SK-N-SH (cell line): ENCODE measurements at regions not wholly inside any gene's neighbourhood (a gene's known extent, or its start where the extent isn't known, plus 50 kb on each side); places are given as distances from the start of the nearest gene placed in this dataset.

Experiments
- CTCF ChIA-PET: fragments of 300-600, 350-600 bp; formaldehyde crosslinking; extraction: SDS; loops from one replicate; lab custom pipeline; 2021; lab: Yijun Ruan, JAX
- POLR2A ChIA-PET: fragments of 350-600 bp; sonication (Branson Sonifier 250); formaldehyde crosslinking; extraction: SDS; loops from one replicate; lab custom pipeline; 2020; ENCODE audit warnings: antibody characterized with exemption, inconsistent platforms; lab: Yijun Ruan, JAX
- DNase-seq: peaks from one replicate; pipeline ENCODE4 v3.0.0; 2012
- H2AFZ ChIP-seq: fragments of 200-600 bp; sonication (generic); 2 replicates; pipeline ENCODE4 v1.8.1; 2016; ENCODE audit warnings: antibody characterized with exemption, mild to moderate bottlenecking, low read depth
- H3F3A ChIP-seq: fragments of 200-600 bp; sonication (generic); replicated peaks from 2 replicates; pipeline ENCODE3; 2016; ENCODE audit warnings: antibody characterized with exemption, mild to moderate bottlenecking; ENCODE audit not compliant: insufficient read depth
- H3K27ac ChIP-seq, 2 experiments: fragments of 200-500 bp in 1 of 2; fragments of 200-600 bp in 1 of 2; sonication (Bioruptor generic) in 1 of 2; sonication (generic), shearing (Covaris generic) in 1 of 2; 2 replicates each; pipeline versions ENCODE4 v1.5.1 to v1.6.1; 2014 to 2016; ENCODE audit warnings: low read depth in 2 of 2, inconsistent platforms in 1 of 2, low read length in 1 of 2, mild to moderate bottlenecking in 1 of 2, mixed read lengths in 1 of 2
- H3K27me3 ChIP-seq: fragments of 200-600 bp; sonication (generic), shearing (Covaris generic); 2 replicates; pipeline ENCODE4 v1.6.1; 2016; ENCODE audit warnings: mixed run types; ENCODE audit not compliant: insufficient read depth
- H3K36me3 ChIP-seq, 2 experiments: fragments of 200-500 bp in 1 of 2; fragments of 200-600 bp in 1 of 2; sonication (Bioruptor generic) in 1 of 2; sonication (generic) in 1 of 2; replicated peaks in 1 of 2; 2 replicates each; pipeline versions ENCODE3 to v1.5.1; 2014 to 2016; ENCODE audit warnings: low read length in 1 of 2, mild to moderate bottlenecking in 1 of 2; ENCODE audit not compliant: insufficient read depth in 2 of 2, control insufficient read depth in 1 of 2
- H3K4me1 ChIP-seq, 2 experiments: fragments of 200-500 bp in 1 of 2; fragments of 200-600 bp in 1 of 2; sonication (Bioruptor generic) in 1 of 2; sonication (generic), shearing (Covaris generic) in 1 of 2; 2 replicates each; pipeline versions ENCODE4 v1.5.1 to v1.6.1; 2014 to 2016; ENCODE audit warnings: low read depth in 1 of 2, low read length in 1 of 2, mixed run types in 1 of 2; ENCODE audit not compliant: insufficient read depth in 2 of 2, control insufficient read depth in 1 of 2
- H3K4me2 ChIP-seq: fragments of 200-600 bp; sonication (generic), shearing (Covaris generic); 2 replicates; pipeline ENCODE4 v1.6.1; 2017; ENCODE audit warnings: mixed run types
- H3K4me3 ChIP-seq, 2 experiments: fragments of 200-500 bp in 1 of 2; fragments of 200-600 bp in 1 of 2; sonication (Bioruptor generic) in 1 of 2; sonication (generic), shearing (Covaris generic) in 1 of 2; 2 replicates each; pipeline versions ENCODE4 v1.5.1 to v1.8.1; 2014 to 2016; ENCODE audit warnings: low read depth in 2 of 2, inconsistent platforms in 1 of 2, low read length in 1 of 2, mild to moderate bottlenecking in 1 of 2, mixed read lengths in 1 of 2, moderate library complexity in 1 of 2
- H3K79me2 ChIP-seq: fragments of 200-600 bp; sonication (generic); 2 replicates; pipeline ENCODE4 v1.8.1; 2017; ENCODE audit warnings: mild to moderate bottlenecking; ENCODE audit not compliant: insufficient read depth
- H3K9ac ChIP-seq: fragments of 200-600 bp; sonication (generic); 2 replicates; pipeline ENCODE4 v1.6.1; 2017; ENCODE audit warnings: mixed run types
- H3K9me2 ChIP-seq: fragments of 200-600 bp; sonication (generic); 2 replicates; pipeline ENCODE4 v1.6.1; 2017; ENCODE audit warnings: mixed run types
- H3K9me3 ChIP-seq: fragments of 200-600 bp; sonication (generic); 2 replicates; pipeline ENCODE4 v1.6.1; 2017; ENCODE audit warnings: mixed run types, mild to moderate bottlenecking, moderate library complexity
- H4K20me1 ChIP-seq: fragments of 200-600 bp; sonication (generic); 2 replicates; pipeline ENCODE4 v1.6.1; 2017; ENCODE audit warnings: mild to moderate bottlenecking, mixed run types; ENCODE audit not compliant: insufficient read depth
- CHD2 ChIP-seq: fragments of 150-350 bp; IDR thresholded peaks from 2 replicates; pipeline ENCODE4 v1.6.1; 2018; ENCODE audit warnings: low read length; ENCODE audit not compliant: partially characterized antibody
- FOXJ3 ChIP-seq: sonication (generic); formaldehyde crosslinking; IDR thresholded peaks from 2 replicates; pipeline ENCODE4 v1.5.1; 2020; ENCODE audit warnings: mild to moderate bottlenecking, missing genetic modification reagents
- FOXM1 ChIP-seq: IDR thresholded peaks from 2 replicates; pipeline ENCODE4 v1.4.0; 2012; ENCODE audit warnings: low read depth, mild to moderate bottlenecking
- GABPA ChIP-seq: IDR thresholded peaks from 2 replicates; pipeline ENCODE4 v1.4.0; 2012; ENCODE audit warnings: low read depth, mild to moderate bottlenecking
- JUND ChIP-seq: IDR thresholded peaks from 2 replicates; pipeline ENCODE4 v1.4.0; 2012
- MEF2A ChIP-seq: IDR thresholded peaks from 2 replicates; pipeline ENCODE4 v1.4.0; 2012; ENCODE audit warnings: low read depth, borderline replicate concordance
- MXI1 ChIP-seq: IDR thresholded peaks from 2 replicates; pipeline ENCODE4 v1.6.1; 2012; ENCODE audit warnings: mild to moderate bottlenecking, low read depth, low read length, improper control_type of control experiment
- POLR2AphosphoS5 ChIP-seq: IDR thresholded peaks from 2 replicates; pipeline ENCODE4 v1.6.1; 2012; ENCODE audit warnings: low read depth, low read length
- RAD21 ChIP-seq: IDR thresholded peaks from 2 replicates; pipeline ENCODE4 v1.6.1; 2012; ENCODE audit warnings: mild to moderate bottlenecking, low read length
- RFX5 ChIP-seq: IDR thresholded peaks from 2 replicates; pipeline ENCODE4 v1.6.1; 2012; ENCODE audit warnings: mild to moderate bottlenecking, improper control_type of control experiment, low read length
- SMC3 ChIP-seq: IDR thresholded peaks from 2 replicates; pipeline ENCODE4 v1.6.1; 2012; ENCODE audit warnings: low read depth, low read length, improper control_type of control experiment
- TAF1 ChIP-seq: IDR thresholded peaks from 2 replicates; pipeline ENCODE4 v1.6.1; 2012; ENCODE audit warnings: low read depth, mild to moderate bottlenecking, low read length, moderate library complexity, borderline replicate concordance
- TCF12 ChIP-seq: IDR thresholded peaks from 2 replicates; pipeline ENCODE4 v1.4.0; 2012
- TEAD4 ChIP-seq: IDR thresholded peaks from 2 replicates; pipeline ENCODE4 v1.4.0; 2012; ENCODE audit warnings: mild to moderate bottlenecking, borderline replicate concordance; ENCODE audit not compliant: insufficient read depth
- YY1 ChIP-seq: IDR thresholded peaks from 2 replicates; pipeline ENCODE4 v1.4.0; 2012; ENCODE audit warnings: low read depth, mild to moderate bottlenecking
- WGBS: methylation state at CpG from one replicate; pipeline ENCODE4 v1.1.6; 2017; ENCODE audit warnings: low lambda C conversion rate; 5-methylcytosine and 5-hydroxymethylcytosine counted together
- TF ChIP-seq, protein P1 (sequence below): IDR thresholded peaks from 2 replicates; pipeline ENCODE4 v1.4.0; 2012; ENCODE audit warnings: low read depth, borderline replicate concordance
- TF ChIP-seq, protein P2 (sequence below): fragments of 200-600 bp; sonication (generic); IDR thresholded peaks from 2 replicates; pipeline ENCODE4 v1.6.1; 2017; ENCODE audit warnings: antibody characterized with exemption, mild to moderate bottlenecking, moderate library complexity
- TF ChIP-seq, protein P3 (sequence below): IDR thresholded peaks from 2 replicates; pipeline ENCODE4 v1.6.1; 2012; ENCODE audit warnings: mild to moderate bottlenecking, low read depth, low read length, moderate library complexity
- TF ChIP-seq, protein P4 (sequence below): fragments of 150-350 bp; IDR thresholded peaks from 2 replicates; pipeline ENCODE4 v1.6.1; 2016; ENCODE audit warnings: mild to moderate bottlenecking, low read depth, low read length
- TF ChIP-seq, protein P5 (sequence below): IDR thresholded peaks from 2 replicates; pipeline ENCODE4 v1.4.0; 2012; ENCODE audit warnings: low read depth

DNA sequence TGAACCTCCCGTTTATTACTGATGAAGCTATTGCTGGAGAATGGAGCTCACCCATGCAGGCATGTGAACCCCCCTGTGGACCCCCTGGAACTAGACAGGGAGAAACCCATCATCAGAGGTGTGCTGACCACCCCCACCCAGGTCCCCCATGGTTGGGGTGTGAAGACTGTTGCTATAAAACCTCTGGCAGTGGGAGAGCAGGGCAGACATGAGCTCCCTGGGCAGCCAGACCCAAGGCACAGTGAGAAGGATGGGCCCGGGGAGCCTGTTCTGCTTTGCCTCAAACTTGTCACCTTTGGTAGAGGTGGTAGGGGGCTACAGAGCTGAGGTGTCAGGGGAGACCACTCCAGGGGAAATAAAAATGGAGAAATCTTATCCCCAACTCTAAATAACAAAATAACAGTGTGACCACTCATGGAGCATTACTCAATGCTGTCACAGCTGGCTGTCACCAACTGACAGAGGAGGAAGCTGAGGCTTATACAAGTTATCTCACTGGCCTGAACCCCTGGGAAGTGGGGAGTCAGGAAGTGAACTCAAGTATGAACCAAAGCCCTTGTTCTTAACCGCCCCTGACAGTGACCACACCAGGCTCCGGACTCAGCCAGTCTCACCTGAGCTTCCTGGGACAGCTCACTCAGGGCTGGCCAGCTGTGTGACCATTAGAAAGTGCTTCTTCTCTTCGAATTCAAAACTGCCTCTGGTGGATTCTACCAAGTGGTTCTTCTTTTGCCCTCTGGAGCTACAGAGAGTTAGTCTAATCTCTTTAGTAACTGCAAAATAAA is 698.8 kb downstream of the MATN1 start:
- H3K27me3 ChIP-seq: no peaks in the 10 kb centered on the region
- no peaks in the 10 kb centered on the region for H3K36me3 ChIP-seq
- H3K27ac ChIP-seq: no peak overlapping the region
- ChIA-PET CTCF (interaction anchor here (1.9 kb wide), 1 partner anchor 10 kb away, joined by 4 read pairs; no protein-coding TSS in a partner anchor), POLR2A (no interaction called here)
- no peaks in the 10 kb centered on the region for H4K20me1 ChIP-seq
- WGBS: 24% methylated on average over 5 of the region's 5 CpGs
- H3K4me1 ChIP-seq: no peaks in the 10 kb centered on the region; a peak in 1 of 4 replicates
- no peak for DNase-seq
- no peaks in the 10 kb centered on the region for H3F3A ChIP-seq
- H3K4me2 ChIP-seq: no peak overlapping the region
- H2AFZ ChIP-seq: no peak overlapping the region
- no peaks in the 10 kb centered on the region for H3K79me2 ChIP-seq
- H3K9me3 ChIP-seq: no peaks in the 10 kb centered on the region
- H3K4me3 ChIP-seq: no peak overlapping the region
- no peak for TF ChIP-seq POLR2AphosphoS5
- no peak for TF ChIP-seq TAF1
- TF ChIP-seq, protein P1, sequence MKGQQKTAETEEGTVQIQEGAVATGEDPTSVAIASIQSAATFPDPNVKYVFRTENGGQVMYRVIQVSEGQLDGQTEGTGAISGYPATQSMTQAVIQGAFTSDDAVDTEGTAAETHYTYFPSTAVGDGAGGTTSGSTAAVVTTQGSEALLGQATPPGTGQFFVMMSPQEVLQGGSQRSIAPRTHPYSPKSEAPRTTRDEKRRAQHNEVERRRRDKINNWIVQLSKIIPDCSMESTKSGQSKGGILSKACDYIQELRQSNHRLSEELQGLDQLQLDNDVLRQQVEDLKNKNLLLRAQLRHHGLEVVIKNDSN: no peak
- no peak for TF ChIP-seq FOXJ3 (CRISPR knock-in tag)
- no peak for TF ChIP-seq JUND
- TF ChIP-seq TCF12: no peak
- no peak for TF ChIP-seq TEAD4
- TF ChIP-seq, protein P2, sequence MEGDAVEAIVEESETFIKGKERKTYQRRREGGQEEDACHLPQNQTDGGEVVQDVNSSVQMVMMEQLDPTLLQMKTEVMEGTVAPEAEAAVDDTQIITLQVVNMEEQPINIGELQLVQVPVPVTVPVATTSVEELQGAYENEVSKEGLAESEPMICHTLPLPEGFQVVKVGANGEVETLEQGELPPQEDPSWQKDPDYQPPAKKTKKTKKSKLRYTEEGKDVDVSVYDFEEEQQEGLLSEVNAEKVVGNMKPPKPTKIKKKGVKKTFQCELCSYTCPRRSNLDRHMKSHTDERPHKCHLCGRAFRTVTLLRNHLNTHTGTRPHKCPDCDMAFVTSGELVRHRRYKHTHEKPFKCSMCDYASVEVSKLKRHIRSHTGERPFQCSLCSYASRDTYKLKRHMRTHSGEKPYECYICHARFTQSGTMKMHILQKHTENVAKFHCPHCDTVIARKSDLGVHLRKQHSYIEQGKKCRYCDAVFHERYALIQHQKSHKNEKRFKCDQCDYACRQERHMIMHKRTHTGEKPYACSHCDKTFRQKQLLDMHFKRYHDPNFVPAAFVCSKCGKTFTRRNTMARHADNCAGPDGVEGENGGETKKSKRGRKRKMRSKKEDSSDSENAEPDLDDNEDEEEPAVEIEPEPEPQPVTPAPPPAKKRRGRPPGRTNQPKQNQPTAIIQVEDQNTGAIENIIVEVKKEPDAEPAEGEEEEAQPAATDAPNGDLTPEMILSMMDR: no peak
- TF ChIP-seq MXI1: no peak
- TF ChIP-seq, protein P3, sequence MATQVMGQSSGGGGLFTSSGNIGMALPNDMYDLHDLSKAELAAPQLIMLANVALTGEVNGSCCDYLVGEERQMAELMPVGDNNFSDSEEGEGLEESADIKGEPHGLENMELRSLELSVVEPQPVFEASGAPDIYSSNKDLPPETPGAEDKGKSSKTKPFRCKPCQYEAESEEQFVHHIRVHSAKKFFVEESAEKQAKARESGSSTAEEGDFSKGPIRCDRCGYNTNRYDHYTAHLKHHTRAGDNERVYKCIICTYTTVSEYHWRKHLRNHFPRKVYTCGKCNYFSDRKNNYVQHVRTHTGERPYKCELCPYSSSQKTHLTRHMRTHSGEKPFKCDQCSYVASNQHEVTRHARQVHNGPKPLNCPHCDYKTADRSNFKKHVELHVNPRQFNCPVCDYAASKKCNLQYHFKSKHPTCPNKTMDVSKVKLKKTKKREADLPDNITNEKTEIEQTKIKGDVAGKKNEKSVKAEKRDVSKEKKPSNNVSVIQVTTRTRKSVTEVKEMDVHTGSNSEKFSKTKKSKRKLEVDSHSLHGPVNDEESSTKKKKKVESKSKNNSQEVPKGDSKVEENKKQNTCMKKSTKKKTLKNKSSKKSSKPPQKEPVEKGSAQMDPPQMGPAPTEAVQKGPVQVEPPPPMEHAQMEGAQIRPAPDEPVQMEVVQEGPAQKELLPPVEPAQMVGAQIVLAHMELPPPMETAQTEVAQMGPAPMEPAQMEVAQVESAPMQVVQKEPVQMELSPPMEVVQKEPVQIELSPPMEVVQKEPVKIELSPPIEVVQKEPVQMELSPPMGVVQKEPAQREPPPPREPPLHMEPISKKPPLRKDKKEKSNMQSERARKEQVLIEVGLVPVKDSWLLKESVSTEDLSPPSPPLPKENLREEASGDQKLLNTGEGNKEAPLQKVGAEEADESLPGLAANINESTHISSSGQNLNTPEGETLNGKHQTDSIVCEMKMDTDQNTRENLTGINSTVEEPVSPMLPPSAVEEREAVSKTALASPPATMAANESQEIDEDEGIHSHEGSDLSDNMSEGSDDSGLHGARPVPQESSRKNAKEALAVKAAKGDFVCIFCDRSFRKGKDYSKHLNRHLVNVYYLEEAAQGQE: no peak
- TF ChIP-seq SMC3: no peak
- no peak for TF ChIP-seq RFX5
- TF ChIP-seq, protein P4, sequence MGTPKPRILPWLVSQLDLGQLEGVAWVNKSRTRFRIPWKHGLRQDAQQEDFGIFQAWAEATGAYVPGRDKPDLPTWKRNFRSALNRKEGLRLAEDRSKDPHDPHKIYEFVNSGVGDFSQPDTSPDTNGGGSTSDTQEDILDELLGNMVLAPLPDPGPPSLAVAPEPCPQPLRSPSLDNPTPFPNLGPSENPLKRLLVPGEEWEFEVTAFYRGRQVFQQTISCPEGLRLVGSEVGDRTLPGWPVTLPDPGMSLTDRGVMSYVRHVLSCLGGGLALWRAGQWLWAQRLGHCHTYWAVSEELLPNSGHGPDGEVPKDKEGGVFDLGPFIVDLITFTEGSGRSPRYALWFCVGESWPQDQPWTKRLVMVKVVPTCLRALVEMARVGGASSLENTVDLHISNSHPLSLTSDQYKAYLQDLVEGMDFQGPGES: no peak
- no peak for TF ChIP-seq RAD21
- TF ChIP-seq CHD2: no peak
- TF ChIP-seq YY1: no peak
- TF ChIP-seq, protein P5, sequence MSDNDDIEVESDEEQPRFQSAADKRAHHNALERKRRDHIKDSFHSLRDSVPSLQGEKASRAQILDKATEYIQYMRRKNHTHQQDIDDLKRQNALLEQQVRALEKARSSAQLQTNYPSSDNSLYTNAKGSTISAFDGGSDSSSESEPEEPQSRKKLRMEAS: no peak
- no peak for TF ChIP-seq FOXM1
- TF ChIP-seq GABPA: no peak
- no peak for TF ChIP-seq MEF2A
- no peaks in the 10 kb centered on the region for H3K9me2 ChIP-seq
- H3K9ac ChIP-seq: no peak overlapping the region
